ENCODE measurements at regions not wholly inside any gene's neighbourhood (a gene's known extent, or its start where the extent isn't known, plus 50 kb on each side); places are given as distances from the start of the nearest gene placed in this dataset.

DNA sequence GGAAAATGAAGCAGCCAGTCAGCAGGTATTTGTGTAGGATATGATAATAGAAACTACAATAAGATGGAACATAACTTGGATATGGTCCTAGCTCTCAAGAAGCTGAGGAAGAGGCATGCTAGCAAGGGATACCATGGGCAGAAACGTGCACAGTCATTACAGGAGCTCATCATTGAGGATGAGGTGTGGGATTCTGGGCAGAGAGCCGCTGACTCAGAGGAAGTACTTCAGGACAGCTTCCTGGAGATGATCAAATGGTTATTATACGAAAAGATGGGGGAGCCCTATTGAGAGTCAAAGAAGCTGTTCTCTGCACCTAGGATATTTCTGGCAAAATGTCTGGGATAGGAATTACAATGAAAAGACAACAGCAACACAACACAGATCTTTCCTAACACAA, 116.0 kb upstream of the PDE5A start:
- DNase-seq = no peak

DNA sequence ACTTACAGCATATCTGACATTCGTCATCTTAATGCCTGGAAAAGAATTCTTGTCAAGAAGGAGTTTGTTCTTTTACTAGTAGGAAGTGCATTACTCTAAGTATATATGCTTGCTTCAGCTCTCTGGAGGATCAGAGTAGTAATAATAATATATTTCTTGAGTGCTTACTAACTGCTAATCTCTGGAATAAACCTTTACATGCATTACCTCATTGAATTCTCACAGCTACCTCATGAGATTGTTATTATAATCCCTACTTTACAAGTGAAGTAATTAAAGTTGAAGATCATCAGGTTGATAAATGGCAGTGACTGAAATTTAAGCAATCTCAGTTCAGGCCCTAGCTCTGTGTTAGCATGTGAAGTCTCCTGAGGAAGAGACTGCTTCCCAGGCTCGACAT, 115.0 kb upstream of the PDE5A start:
- DNase-seq = no peak

DNA sequence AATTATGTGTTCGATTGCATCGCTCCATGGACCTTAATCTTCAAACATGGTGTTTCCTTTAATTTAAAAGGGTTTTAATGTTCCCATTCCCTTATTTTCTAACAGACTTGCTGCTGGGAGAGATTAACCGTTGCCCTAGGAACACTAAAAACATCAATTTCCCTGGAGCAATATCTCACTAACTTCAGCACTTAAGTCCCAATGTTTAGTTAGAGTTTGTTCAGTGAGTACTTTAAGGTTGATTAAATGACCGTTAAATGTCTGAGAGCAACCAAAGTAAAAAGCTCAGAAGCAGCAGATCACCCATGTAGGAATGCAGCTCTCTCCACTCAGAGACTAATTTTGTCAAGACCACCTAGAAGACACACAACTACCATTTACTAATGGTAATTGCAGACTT, 111.2 kb upstream of the PDE5A start:
- no peak for DNase-seq

DNA sequence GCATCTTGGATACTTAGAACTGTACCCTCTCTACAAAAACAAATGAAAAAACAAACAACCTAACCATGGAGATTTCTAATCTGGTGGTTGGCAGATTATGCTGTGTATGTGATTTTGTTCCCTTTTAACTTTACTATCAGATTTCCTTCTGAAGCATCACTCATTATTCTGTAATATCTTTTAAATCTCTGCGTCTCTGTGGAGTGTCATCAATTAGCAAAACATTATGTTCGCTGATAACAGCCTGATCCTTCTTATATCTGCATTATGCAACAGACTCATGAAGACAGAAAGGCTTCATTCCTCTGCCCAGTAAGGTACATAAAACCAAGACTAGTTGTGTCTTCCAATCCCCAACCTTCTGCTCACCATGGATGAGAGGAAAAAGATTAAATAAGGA, 110.3 kb upstream of the PDE5A start:
- peak; percentile 4 to 9 for DNase-seq

DNA sequence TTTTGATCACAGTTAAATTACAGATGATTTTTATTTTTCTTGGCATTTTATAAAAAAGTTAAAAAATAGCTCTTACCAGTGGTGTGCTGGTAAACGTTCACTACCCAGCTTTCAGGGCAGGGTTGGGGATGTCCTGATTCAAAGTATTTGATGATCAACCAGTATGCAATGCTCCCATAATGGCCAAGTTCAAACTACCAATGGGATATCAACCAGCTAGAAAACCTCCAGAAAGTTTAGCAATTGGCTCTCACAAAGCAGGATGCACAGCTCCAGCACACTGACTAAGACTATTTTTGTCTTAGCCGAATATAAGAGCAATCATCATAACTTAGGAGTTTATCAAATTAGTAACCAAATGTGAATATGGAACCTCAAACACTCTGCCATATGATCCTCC, 108.0 kb upstream of the PDE5A start:
- DNase-seq = no peak

DNA sequence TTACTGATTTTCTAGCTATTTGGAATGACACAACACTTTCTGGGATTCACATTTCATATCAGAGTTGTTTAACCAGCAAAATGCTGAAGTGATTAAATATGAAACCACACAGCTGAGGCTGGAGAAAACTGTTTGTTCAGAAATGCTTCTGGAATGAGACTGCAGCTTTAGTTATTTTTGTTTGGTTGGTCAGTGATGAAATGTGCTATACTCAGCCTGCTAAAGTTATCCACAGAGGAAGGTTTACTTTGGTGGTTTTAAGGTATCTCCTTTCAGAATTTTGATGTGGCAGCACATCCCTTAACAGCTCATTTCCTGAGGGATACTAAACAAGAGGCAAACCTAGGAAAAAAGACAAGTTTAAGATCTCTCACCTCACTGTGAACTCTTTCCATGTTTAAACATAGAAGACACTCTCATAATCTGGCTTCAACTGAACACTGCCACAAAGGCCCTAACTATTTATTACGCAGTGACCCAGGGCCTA, 106.6 kb upstream of the PDE5A start:
- no peak for DNase-seq

DNA sequence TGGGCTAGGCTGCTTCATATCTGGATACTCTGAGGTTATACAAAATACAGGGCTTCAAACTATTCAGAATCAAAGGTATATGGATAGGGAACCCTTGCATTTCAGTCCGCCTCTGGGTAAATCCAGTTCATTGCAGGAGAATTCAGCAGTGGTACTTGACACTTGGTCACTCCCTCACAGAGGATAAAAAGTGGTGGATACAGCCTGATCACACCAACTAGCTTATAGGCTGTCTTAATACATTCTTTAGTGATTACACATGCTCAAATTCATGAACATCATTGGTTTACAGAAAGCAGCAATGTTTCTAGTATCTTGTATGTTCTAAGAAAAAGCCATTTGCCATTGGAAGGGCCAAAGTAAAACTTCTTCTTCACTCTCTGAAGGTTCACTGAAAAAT, 104.8 kb upstream of the PDE5A start:
- no peak for DNase-seq

DNA sequence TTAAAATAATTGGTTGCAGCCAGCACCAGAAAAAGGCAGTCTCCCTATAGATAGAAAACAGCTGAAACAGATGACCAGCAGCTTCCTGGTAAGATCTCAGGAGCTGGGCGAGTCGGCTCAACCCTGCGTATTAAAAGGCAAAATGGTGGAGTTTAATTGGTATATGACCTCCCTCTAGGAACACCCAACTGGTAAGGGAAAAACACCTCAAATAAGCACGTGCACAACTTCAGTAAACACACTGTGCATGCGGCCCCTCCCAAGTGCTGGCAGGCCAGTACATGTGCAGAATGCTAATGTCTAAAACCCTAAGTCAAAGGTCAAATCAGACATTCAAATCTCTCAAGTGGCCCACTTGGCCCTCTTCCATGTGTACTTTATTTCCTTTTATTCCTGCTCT, 103.2 kb upstream of the PDE5A start:
- no peak for DNase-seq

DNA sequence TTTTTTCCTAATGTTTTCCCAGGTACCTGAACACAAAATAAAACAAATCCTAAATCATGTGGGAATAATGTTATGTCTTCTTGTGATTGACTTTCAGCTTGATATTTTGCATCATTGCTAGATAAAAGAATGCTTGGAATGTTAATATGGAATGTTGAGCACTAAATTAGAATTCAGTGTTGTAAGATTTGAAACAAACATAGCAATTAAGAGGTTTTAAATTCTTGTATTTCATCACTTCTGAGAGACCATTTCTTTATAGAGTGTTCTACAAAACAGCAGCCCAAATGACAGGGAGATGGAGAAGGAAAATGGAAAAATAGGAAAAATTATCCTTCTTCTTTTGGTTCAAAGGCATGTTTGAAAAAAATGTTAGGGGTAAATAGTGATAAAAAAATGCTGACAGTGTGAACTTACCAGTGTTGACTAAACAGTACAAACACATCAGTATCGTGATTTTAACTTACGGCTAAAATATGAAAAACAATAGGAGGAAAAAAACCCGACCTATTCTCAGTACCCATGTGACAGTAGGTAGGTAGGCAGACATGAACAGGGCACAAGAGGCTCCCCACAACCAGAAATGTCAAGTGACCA, 102.6 kb upstream of the PDE5A start:
- no peak for DNase-seq

DNA sequence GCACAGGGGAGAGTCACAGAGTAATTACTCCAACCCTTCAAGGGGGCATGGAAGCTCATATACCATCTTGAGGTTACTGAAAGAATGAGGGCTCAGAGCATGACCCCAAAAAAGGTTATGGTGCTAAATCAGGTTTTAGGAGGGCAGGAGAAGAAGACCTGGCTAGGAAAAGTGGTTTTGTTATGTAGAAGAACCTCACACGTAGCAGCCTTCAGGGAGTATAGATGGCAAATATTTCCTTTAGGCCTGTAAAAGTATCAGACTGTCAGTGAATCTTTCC, 102.0 kb upstream of the PDE5A start:
- DNase-seq = no peak

DNA sequence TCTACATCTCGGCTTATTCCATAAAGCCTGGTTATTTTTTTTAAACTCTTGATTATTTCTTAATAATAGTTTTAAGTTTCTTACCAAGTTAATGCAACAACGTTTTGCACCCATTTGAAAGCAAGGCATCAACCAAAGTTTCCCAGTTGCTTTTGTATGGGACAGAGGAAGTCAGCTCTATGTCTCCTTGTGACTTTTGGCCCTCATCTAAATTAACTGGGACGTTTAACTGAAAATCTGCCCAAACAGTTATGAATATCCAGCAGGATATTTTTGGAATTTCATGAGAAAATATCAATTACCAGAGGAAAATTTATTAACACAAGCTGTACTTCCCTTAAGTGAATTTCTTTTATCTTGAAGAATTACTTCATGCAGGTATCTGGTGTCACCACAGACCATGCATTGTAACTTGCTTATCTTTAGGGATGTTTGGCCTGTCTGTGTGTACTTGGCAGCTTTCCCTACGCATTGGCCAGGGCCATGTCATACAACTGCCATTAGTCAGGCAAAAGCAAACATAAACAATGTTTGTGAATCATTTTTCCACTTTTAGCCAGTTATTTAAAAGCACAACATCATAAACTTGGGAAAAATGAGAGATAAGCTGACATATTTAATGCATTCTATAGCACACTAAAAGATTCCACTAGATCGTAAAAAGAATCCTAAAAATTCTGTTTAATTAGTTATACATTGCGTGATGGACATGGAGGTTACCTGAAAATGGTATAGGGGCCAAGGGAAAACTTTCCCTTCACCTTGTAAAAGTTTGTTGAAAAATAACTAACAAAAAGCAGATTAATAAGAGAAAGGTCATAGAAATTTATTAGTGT, 101.4 kb upstream of the PDE5A start:
- DNase-seq = no peak

DNA sequence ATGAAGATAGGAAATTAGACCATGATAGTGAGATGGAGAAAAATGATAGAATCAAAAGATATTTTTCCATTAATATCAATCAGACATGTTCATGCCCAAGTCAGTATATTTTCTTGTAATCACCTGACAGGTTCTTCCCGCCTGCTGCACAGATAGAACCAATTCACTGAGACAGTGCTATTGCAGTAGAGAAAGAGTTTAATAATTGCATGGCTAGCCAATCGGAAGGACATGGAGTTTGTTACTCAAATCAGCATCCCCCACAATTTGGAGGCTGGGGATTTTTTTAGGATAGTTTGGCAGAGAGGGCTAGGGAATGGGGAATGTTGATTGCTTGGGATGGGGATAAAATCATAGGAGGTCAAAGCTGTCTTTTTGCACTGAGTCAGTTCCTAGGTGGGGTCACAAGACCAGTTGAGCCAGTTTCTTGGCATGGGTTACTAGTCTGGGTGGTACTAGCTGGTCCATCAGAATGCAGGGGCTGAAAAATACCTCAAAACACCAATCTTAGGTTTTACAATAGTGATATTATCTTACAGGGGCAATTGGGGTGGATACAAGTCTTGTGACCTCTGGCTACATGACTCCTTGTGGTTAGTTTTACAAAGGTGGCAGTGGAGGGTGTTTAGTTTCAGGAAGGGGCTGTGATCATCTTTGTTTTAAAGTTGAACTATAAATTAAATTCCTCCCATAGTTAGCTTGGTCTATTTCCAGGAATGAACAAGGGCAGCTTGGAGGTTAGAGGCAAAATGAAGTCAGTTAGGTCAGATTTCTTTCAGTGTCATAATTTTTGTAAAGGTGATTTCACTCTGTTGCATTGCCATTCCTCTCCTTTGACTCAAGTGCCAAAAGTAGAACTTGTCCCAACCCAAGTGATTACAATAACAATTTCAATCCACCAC, 100.3 kb upstream of the PDE5A start:
- DNase-seq = no peak

DNA sequence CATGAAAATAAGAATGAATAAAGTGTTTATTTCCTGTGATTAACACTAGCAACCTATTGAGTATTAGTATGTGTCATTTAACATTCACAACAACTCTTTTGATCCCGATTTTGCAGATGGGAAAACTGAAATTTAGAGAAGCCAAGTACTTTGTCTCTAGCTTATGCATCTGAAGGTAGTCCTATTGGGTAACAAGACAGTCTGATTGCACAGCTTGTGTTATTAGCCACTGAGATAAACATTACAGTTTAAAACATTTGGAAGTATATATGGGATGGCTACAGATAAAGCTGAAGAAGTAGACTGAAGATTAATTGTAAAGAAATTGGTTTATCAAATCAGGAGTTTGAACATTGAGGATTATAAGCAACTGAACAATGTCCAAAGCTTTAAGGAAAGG, 99.6 kb upstream of the PDE5A start:
- DNase-seq = no peak

DNA sequence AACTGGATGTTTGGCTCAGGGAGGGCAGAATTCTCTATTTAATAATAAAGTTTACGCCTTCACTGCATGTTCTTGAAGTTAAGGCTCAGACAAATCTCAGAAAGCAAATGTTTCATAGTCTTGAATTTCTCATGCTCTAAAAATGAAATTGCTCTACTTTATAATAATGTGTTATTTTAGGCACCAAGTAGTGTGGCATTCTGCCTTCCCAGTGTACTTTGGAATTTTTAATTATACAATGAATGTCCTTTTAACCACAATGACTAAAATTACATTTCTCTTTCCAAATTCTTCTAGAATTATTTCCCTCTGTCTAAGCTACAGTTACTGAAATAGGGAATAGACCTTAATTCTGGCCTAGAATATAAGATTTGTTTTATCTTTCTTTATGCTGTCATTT, 97.9 kb upstream of the PDE5A start:
- DNase-seq = no peak

DNA sequence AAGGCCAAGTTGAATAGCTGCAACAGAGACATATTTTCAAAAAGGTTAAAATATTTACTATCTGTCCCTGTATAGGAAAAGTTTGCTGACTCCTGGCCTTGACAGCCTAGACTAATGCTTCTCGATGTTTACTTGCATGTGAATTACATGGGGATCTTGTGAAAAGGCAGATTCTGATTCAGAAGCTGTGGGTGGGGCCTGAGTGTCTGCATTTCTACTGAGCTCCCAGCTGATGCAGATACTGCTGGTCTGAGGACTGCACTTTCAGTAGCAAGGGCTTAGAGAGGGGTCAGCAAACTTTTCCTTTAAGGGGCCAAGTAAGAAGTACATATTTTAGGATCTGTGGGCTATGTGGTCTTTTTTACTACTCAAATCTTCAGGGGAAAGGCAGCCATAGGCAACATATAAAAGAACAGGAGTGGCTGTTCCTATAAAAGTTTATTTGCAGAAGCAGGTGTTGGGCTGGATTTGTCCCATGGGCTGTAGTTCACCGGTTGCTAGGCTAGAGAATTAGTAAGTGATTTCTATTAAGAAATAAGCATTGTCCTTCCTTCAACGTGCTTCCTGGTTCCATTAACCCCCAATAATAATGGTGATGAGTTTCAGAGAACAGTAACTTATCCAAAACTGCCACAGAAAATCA, 97.2 kb upstream of the PDE5A start:
- DNase-seq = no peak

DNA sequence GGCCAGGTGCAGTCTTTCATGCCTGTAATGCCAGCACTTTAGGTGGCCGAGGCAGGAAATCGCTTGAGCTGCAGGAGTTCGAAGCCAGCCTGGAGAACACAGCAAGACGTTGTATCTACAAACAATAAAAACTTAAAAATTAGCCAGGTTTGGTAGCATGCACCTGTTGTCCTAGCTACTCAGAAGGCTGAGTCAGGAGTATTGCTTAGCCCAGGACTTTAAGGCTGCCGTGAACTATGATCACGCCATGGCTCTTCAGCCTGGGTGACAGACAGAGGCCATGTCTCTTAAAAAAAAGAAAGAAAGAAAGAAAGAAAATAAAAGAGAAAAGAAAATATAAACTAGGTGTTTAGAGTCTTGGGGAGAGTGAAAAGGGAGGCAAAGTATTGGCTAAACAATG, 96.4 kb upstream of the PDE5A start:
- DNase-seq = no peak

DNA sequence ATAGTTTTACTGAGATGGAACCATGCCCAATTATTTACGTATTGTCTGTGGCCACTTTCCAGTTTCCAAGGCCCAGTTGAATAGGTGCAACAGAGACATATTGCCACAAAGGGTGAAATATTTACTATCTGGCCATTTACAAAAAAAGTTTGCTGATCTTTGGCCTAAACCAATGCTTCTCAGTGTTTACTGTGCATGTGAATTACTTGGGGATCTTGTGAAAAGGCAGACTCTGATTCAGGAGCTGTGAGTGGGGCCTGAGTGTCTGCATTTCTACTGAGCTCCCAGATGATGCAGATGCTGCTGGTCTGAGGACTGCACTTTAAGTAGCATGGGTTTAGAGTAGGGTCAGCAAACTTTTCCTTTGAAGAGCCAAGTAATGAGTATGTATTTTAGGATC, 94.1 kb upstream of the PDE5A start:
- DNase-seq = no peak

DNA sequence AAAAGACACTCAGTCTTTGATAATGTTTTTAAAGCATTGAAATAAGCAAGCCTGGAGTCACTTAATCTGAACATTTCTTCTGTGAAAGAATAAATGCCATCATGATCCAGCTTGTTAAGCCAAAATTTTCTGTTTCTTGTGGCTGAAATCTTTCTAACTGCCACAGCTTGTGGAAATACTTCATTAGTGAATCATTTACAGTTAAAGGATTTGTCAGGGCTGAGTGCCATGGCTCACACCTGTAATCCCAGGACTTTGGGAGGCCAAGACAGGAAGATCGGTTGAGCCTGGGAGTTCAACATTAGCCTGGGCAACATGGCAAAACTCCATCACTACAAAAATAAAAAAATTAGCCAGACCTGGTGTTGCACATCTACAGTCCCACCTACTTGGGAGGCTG, 93.3 kb upstream of the PDE5A start:
- no peak for DNase-seq

DNA sequence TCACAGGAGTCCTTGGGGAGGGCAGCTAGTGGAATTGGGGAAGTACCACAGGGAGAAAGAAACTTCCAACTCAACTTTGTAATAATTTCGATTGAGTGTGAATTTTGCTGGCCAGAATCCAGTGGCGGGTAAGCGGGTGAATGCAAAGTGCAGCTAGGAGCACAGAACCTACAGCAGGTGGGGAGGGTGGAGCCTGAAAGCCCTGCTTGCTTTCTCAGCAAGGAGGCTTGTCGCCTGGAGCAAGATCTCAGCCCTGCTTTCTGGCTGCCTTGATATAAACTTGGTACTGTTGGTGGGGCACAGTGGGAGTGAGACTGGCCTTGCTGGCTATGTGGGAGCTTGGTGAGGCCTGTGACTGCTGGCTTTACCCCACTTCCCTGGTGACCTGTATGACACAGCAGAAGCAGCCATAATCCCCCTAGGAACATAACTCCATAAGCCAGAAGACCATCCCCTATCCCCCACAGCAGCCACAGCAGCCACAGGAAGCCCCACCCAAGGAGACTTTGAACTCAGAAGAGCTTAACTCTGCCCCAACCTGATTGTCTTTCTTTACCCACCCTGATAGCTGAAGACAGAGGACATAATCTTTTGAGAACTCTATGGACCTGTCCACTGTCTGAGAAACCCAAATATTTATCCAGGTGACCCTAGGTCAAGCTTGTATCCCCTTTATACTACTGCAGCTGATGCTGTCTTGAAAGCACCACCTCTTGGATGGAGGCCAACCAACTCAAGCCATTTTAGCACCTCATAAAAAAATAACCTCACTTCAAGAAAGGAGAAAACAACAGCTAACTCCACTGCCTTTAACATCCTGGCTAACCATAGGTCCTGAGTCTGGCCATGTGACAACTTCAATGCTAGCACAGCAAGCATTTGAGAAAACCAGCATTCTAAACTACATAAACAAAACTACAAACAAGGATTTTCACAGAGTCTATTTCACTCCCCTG, 87.2 kb upstream of the PDE5A start:
- no peak for DNase-seq

DNA sequence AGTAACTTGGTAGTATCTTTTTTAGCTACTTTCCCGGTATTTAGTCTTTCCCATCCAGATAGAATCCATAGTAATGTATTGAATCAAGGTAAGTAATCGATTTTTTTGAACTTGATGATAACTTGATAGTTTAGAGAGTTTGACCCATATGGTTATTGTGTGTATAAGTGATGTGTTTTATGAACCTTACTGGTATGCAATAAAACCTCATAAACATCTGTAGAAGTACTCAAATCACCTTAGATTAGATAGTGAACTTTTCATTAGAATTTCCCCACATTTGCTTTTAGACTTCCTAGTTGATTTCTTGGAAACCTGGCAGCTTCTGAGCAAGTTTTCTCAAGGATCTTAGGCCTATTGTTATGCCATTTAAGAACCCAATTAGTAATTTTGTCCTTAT, 80.8 kb upstream of the PDE5A start:
- DNase-seq = no peak

DNA sequence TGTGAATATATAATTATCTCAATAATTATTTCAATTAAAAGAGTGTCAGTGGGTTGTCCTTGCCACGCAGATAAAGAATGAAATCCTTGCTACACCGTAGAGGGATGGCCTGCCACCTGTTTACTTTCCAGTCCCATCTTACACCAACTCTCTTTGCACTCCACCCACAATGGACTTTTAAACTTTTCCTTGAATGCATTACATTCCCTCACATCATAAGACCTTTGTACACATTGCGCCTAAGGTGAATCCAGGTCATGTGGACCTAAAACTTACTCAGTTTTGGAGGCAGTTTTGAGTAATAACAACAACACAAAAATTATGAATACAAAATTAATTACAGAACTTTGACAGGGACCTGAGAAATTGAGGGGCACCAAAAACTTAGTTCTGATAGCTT, 78.7 kb upstream of the PDE5A start:
- no peak for DNase-seq

DNA sequence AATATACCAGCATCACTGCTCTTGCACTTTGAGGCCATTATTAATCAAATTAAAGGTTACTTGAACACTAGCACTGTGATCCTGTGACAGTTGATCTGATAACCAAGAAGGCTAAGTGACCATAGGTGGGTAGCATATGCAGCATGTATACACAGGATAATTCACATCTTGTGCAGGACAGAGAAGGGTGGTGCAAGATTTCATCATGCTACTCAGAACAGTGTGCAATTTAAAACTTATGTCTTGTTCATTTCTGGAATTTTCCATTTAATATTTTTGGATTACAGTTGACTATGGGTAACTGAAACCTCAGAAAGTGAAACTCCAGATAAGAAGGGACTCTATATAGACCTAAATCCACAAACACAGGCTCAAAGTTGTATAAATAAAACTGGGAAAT, 78.2 kb upstream of the PDE5A start:
- DNase-seq = no peak

Data from NCI-H524 (cell line).